ENCODE measurements at regions not wholly inside any gene's neighbourhood (a gene's known extent, or its start where the extent isn't known, plus 50 kb on each side); places are given as distances from the start of the nearest gene placed in this dataset.

DNA sequence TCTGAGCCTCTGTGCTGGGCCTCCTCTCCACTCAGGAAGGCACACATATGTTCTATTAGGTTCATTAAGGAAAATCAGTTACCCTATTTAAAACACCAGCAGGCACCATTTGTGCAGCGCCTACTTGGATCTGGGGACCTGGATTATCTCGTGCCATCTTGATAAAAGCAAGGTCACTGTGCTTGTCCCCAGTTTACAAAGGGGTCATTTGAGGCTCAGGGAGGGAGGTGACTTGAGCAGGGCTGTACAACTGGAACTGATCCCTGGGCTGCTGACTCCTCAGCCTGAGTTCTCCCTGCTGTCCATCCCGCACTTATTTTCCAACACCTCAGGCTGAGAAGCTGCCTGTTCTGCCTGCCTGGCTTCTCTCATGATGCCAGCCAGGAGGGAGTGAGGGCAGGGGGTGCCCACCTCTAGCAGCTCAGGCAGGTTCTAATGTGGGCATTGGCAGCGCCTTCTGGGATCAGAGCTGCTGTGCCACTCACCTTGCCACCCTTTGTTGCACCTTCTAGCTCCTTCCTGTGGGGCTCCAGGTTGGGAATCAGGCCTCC lies 120.3 kb downstream of the GLI2 start:
- no peak for TF ChIP-seq TEAD4 (CRISPR knock-in tag; IDR thresholded peaks at IDR 0.05)
- TF ChIP-seq ESRRA (CRISPR knock-in tag; IDR thresholded peaks at IDR 0.05; ENCODE audit: borderline replicate concordance), result no peak
- no peak for TF ChIP-seq CTCF (IDR thresholded peaks at IDR 0.05)
- TF ChIP-seq GABPB1 (CRISPR knock-in tag; IDR thresholded peaks at IDR 0.05), result no peak
